Gastrocnemius medialis (tissue), 4 donors: ENCODE measurements at regions not wholly inside any gene's neighbourhood (a gene's known extent, or its start where the extent isn't known, plus 50 kb on each side); places are given as distances from the start of the nearest gene placed in this dataset.

ENCODE experiments used
- CTCF ChIP-seq, 5 experiments: fragments of 450-650 bp in 3 of 5; fragments of 200-600 bp in 2 of 5; sonication (generic) in 2 of 5; IDR thresholded peaks in 4 of 5; conservative IDR thresholded peaks in 1 of 5; 1 replicate in 4 of 5; 2 replicates in 1 of 5; pipeline ENCODE4 v1.5.1; 2016 to 2019; ENCODE audit warnings: antibody characterized with exemption in 5 of 5, mild to moderate bottlenecking in 3 of 5, moderate library complexity in 3 of 5
- POLR2A ChIP-seq, 2 donors: fragments of 450-650 bp; IDR thresholded peaks; one replicate each; pipeline ENCODE4 v1.6.1; 2017; ENCODE audit warnings: antibody characterized with exemption in 2 of 2, mild to moderate bottlenecking in 2 of 2, moderate library complexity in 2 of 2

GRCh38 chr6:103255132-103255531, 1604.6 kb downstream of the HACE1 start:
- no peak for TF ChIP-seq CTCF (IDR thresholded peaks at IDR 0.05 in 4 of 5, conservative IDR thresholded peaks at IDR 0.05 in 1 of 5)
- no peak for TF ChIP-seq POLR2A (IDR thresholded peaks at IDR 0.05)
